SK-N-SH treated with all-trans-retinoic acid at 6 μM for 48 hours (cell line): ENCODE measurements at regions not wholly inside any gene's neighbourhood (a gene's known extent, or its start where the extent isn't known, plus 50 kb on each side); places are given as distances from the start of the nearest gene placed in this dataset.

Experiments
- ATAC-seq: fragments of 200-7000 bp; cut with Tn5 transposase; 3 replicates; pipeline ENCODE4 v1.9.1; 2020; ENCODE audit warnings: mild to moderate bottlenecking, moderate library complexity
- BACH2 ChIP-seq: fragments of 250-450 bp; sonication (Bioruptor Pico); IDR thresholded peaks from 2 replicates; pipeline ENCODE4 v1.9.0; 2021; ENCODE audit warnings: mild to moderate bottlenecking, borderline replicate concordance
- CSDC2 ChIP-seq: fragments of 250-450 bp; sonication (Bioruptor Pico); IDR thresholded peaks from 2 replicates; pipeline ENCODE4 v1.5.0; 2020; ENCODE audit warnings: mild to moderate bottlenecking, moderate library complexity
- ESRRG ChIP-seq: fragments of 250-450 bp; sonication (Bioruptor Pico); IDR thresholded peaks from 2 replicates; pipeline ENCODE4 v1.6.1; 2021; ENCODE audit warnings: mild to moderate bottlenecking
- GLIS3 ChIP-seq: fragments of 250-450 bp; sonication (Bioruptor Pico); IDR thresholded peaks from 2 replicates; pipeline ENCODE4 v1.5.0; 2020; ENCODE audit warnings: mild to moderate bottlenecking, moderate library complexity
- ISL1 ChIP-seq: fragments of 250-450 bp; sonication (Bioruptor Pico); IDR thresholded peaks from 2 replicates; pipeline ENCODE4 v2.1.2; 2022; ENCODE audit warnings: mild to moderate bottlenecking, moderate library complexity
- PPARA ChIP-seq: fragments of 250-450 bp; sonication (Bioruptor Pico); IDR thresholded peaks from 2 replicates; pipeline ENCODE4 v1.5.0; 2020; ENCODE audit warnings: mild to moderate bottlenecking, borderline replicate concordance
- RARB ChIP-seq: fragments of 250-450 bp; sonication (Bioruptor Pico); IDR thresholded peaks from 2 replicates; pipeline ENCODE4 v1.8.0; 2021; ENCODE audit warnings: mild to moderate bottlenecking, moderate library complexity
- SNAI2 ChIP-seq: fragments of 250-450 bp; sonication (Bioruptor Pico); IDR thresholded peaks from 2 replicates; pipeline ENCODE4 v1.5.0; 2020; ENCODE audit warnings: mild to moderate bottlenecking, moderate library complexity
- TCF4 ChIP-seq: fragments of 250-450 bp; sonication (Bioruptor Pico); IDR thresholded peaks from 2 replicates; pipeline ENCODE4 v1.8.0; 2021; ENCODE audit warnings: mild to moderate bottlenecking, moderate library complexity, borderline replicate concordance
- TOX ChIP-seq: fragments of 250-450 bp; sonication (Bioruptor Pico); IDR thresholded peaks from 2 replicates; pipeline ENCODE4 v1.8.0; 2021; ENCODE audit warnings: mild to moderate bottlenecking, moderate library complexity, borderline replicate concordance
- ZC3H10 ChIP-seq: fragments of 250-450 bp; sonication (Bioruptor Pico); IDR thresholded peaks from 2 replicates; pipeline ENCODE4 v1.5.1; 2021; ENCODE audit warnings: mild to moderate bottlenecking, moderate library complexity
- ZFP3 ChIP-seq: fragments of 250-450 bp; sonication (Bioruptor Pico); IDR thresholded peaks from 2 replicates; pipeline ENCODE4 v1.5.0; 2020; ENCODE audit warnings: mild to moderate bottlenecking, moderate library complexity
- ZFP30 ChIP-seq: fragments of 450-650 bp; formaldehyde crosslinking; IDR thresholded peaks from 2 replicates; pipeline ENCODE4 v1.5.0; 2022; ENCODE audit warnings: mild to moderate bottlenecking, moderate library complexity
- ZNF565 ChIP-seq: fragments of 450-650 bp; formaldehyde crosslinking; conservative IDR thresholded peaks from 2 replicates; pipeline ENCODE4 v1.5.0; 2020; ENCODE audit warnings: low read depth, mild to moderate bottlenecking, moderate library complexity
- ZNF70 ChIP-seq: fragments of 450-650 bp; formaldehyde crosslinking; IDR thresholded peaks from 2 replicates; pipeline ENCODE4 v1.5.0; 2020; ENCODE audit warnings: mild to moderate bottlenecking, moderate library complexity
- ZNF8 ChIP-seq: fragments of 450-650 bp; formaldehyde crosslinking; IDR thresholded peaks from 2 replicates; pipeline ENCODE4 v1.5.0; 2020; ENCODE audit warnings: mild to moderate bottlenecking, moderate library complexity
- TF ChIP-seq, protein P1 (sequence below): fragments of 250-450 bp; sonication (Bioruptor Pico); IDR thresholded peaks from 2 replicates; pipeline ENCODE4 v1.8.0; 2021; ENCODE audit warnings: low read depth, mild to moderate bottlenecking, moderate library complexity, borderline replicate concordance
- TF ChIP-seq, protein P2 (sequence below): fragments of 250-450 bp; sonication (Bioruptor Pico); IDR thresholded peaks from 2 replicates; pipeline ENCODE4 v1.5.1; 2020; ENCODE audit warnings: low read depth, mild to moderate bottlenecking, moderate library complexity
- TF ChIP-seq, protein P3 (sequence below): fragments of 250-450 bp; sonication (Bioruptor Pico); IDR thresholded peaks from 2 replicates; pipeline ENCODE4 v1.5.1; 2021; ENCODE audit warnings: mild to moderate bottlenecking, moderate library complexity
- TF ChIP-seq, protein P4 (sequence below): fragments of 250-450 bp; sonication (Bioruptor Pico); IDR thresholded peaks from 2 replicates; pipeline ENCODE4 v1.5.0; 2020; ENCODE audit warnings: mild to moderate bottlenecking, moderate library complexity
- TF ChIP-seq, protein P5 (sequence below): fragments of 250-450 bp; sonication (Bioruptor Pico); IDR thresholded peaks from 2 replicates; pipeline ENCODE4 v1.8.0; 2020; ENCODE audit warnings: mild to moderate bottlenecking, moderate library complexity, borderline replicate concordance

DNA sequence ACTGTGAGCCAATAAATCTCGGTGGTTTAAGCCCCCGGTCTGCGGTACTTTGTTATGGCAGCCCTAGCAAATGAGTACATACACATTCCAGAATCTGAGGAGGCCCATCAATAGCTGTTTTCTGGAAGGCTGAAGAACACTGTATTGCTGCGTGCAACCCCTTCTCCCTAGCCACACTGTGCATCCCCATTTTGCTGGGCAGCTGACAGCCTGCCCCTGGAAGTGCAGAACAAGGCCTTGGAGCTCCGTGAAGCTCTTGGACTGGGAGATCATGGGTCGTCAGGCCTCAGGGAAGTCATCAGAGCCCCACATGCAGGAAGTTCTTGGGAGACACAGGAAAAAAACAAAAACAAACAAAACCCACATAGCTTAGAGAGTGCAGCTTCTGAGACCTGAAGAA is 90.6 kb upstream of the ST6GAL2 start:
- ATAC-seq: no peak
- TF ChIP-seq, protein P1, sequence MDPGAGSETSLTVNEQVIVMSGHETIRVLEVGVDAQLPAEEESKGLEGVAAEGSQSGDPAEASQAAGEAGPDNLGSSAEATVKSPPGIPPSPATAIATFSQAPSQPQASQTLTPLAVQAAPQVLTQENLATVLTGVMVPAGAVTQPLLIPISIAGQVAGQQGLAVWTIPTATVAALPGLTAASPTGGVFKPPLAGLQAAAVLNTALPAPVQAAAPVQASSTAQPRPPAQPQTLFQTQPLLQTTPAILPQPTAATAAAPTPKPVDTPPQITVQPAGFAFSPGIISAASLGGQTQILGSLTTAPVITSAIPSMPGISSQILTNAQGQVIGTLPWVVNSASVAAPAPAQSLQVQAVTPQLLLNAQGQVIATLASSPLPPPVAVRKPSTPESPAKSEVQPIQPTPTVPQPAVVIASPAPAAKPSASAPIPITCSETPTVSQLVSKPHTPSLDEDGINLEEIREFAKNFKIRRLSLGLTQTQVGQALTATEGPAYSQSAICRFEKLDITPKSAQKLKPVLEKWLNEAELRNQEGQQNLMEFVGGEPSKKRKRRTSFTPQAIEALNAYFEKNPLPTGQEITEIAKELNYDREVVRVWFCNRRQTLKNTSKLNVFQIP (CRISPR knock-in tag): no peak
- TF ChIP-seq ZC3H10 (CRISPR knock-in tag): no peak
- no peak for TF ChIP-seq SNAI2 (CRISPR knock-in tag)
- TF ChIP-seq, protein P2, sequence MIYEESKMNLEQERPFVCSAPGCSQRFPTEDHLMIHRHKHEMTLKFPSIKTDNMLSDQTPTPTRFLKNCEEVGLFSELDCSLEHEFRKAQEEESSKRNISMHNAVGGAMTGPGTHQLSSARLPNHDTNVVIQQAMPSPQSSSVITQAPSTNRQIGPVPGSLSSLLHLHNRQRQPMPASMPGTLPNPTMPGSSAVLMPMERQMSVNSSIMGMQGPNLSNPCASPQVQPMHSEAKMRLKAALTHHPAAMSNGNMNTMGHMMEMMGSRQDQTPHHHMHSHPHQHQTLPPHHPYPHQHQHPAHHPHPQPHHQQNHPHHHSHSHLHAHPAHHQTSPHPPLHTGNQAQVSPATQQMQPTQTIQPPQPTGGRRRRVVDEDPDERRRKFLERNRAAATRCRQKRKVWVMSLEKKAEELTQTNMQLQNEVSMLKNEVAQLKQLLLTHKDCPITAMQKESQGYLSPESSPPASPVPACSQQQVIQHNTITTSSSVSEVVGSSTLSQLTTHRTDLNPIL (CRISPR knock-in tag): no peak
- no peak for TF ChIP-seq ZNF70 (CRISPR knock-in tag)
- TF ChIP-seq TOX (CRISPR knock-in tag): no peak
- no peak for TF ChIP-seq ZFP3 (CRISPR knock-in tag)
- TF ChIP-seq ISL1: no peak
- TF ChIP-seq ZNF8 (CRISPR knock-in tag): no peak
- TF ChIP-seq TCF4 (CRISPR knock-in tag): no peak
- TF ChIP-seq ZNF565 (CRISPR knock-in tag): no peak
- TF ChIP-seq ZFP30: no peak
- TF ChIP-seq, protein P3, sequence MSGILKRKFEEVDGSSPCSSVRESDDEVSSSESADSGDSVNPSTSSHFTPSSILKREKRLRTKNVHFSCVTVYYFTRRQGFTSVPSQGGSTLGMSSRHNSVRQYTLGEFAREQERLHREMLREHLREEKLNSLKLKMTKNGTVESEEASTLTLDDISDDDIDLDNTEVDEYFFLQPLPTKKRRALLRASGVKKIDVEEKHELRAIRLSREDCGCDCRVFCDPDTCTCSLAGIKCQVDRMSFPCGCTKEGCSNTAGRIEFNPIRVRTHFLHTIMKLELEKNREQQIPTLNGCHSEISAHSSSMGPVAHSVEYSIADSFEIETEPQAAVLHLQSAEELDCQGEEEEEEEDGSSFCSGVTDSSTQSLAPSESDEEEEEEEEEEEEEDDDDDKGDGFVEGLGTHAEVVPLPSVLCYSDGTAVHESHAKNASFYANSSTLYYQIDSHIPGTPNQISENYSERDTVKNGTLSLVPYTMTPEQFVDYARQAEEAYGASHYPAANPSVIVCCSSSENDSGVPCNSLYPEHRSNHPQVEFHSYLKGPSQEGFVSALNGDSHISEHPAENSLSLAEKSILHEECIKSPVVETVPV (CRISPR knock-in tag): no peak
- no peak for TF ChIP-seq CSDC2 (CRISPR knock-in tag)

DNA sequence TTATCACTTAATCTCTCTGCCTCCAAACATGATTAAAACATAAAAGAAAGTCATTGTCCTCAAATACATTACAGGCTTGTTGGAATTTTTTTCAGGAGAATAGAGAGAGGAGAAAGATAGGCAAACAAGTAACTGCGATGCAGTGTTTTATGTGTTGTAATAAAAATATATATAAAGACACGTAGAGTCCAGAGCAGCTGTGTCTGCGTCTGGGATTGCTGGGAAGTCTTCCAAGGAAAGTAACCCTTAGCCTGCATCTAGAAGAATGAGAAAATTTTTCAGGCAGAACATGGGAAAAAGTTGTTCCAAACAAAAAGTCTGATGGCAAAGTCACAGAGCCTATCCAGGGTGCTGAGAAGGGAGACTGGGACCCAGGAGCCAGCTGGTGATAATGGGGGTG is 91.8 kb upstream of the ST6GAL2 start:
- no peak for TF ChIP-seq ZNF565 (CRISPR knock-in tag)
- ATAC-seq: peak; percentile 29; the same call in 1 of the 3 replicates

DNA sequence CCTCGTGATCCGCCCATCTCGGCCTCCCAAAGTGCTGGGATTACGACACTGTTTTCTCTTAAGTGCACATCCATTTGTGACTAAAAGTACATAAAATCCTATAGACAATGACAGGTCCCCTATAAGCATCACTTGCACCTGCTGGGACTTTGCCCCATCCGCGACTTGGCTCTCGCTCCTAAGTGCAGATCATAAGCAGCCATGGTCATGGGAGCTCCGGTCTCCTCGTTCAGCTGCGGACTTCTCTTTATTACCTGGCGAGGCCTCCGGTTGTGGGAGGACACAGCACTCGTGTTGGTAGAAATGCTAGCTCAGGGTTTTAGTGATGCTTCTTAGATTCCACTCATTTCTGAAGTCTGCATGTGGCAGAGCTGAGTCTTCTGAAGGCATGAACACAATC is 92.7 kb upstream of the ST6GAL2 start:
- no peak for ATAC-seq
- no peak for TF ChIP-seq ZNF8 (CRISPR knock-in tag)
- no peak for TF ChIP-seq CSDC2 (CRISPR knock-in tag)
- TF ChIP-seq, protein P1 (CRISPR knock-in tag): no peak
- TF ChIP-seq, protein P4, sequence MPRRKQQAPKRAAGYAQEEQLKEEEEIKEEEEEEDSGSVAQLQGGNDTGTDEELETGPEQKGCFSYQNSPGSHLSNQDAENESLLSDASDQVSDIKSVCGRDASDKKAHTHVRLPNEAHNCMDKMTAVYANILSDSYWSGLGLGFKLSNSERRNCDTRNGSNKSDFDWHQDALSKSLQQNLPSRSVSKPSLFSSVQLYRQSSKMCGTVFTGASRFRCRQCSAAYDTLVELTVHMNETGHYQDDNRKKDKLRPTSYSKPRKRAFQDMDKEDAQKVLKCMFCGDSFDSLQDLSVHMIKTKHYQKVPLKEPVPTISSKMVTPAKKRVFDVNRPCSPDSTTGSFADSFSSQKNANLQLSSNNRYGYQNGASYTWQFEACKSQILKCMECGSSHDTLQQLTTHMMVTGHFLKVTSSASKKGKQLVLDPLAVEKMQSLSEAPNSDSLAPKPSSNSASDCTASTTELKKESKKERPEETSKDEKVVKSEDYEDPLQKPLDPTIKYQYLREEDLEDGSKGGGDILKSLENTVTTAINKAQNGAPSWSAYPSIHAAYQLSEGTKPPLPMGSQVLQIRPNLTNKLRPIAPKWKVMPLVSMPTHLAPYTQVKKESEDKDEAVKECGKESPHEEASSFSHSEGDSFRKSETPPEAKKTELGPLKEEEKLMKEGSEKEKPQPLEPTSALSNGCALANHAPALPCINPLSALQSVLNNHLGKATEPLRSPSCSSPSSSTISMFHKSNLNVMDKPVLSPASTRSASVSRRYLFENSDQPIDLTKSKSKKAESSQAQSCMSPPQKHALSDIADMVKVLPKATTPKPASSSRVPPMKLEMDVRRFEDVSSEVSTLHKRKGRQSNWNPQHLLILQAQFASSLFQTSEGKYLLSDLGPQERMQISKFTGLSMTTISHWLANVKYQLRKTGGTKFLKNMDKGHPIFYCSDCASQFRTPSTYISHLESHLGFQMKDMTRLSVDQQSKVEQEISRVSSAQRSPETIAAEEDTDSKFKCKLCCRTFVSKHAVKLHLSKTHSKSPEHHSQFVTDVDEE (CRISPR knock-in tag): no peak
- TF ChIP-seq ZFP30: no peak
- no peak for TF ChIP-seq GLIS3 (CRISPR knock-in tag)
- TF ChIP-seq ZNF565 (CRISPR knock-in tag): no peak
- TF ChIP-seq BACH2 (CRISPR knock-in tag): no peak
- no peak for TF ChIP-seq RARB (CRISPR knock-in tag)
- TF ChIP-seq ZC3H10 (CRISPR knock-in tag): no peak
- TF ChIP-seq ZNF70 (CRISPR knock-in tag): no peak
- TF ChIP-seq TOX (CRISPR knock-in tag): no peak
- no peak for TF ChIP-seq ESRRG

DNA sequence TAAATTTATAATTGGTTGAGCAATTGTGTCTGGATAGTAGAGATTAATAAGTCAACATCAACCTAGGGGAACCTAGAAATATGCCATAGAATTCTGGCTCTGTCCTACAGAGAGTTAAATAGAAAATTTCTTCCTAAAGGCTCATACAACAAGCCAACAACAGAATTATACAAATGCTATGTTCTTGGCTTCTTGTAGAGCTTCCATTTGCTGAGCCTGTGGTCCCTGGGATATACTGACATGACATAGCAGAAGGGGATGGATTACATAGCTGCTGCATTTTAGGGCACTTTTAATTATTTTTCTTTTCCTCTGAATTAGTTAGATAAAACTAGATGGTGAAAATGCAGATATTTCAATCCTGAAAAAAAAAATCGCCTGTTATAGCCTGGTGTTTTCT is 95.5 kb upstream of the ST6GAL2 start:
- TF ChIP-seq ZFP3 (CRISPR knock-in tag) (no peak), PPARA (CRISPR knock-in tag) (no peak)
- TF ChIP-seq, protein P5, sequence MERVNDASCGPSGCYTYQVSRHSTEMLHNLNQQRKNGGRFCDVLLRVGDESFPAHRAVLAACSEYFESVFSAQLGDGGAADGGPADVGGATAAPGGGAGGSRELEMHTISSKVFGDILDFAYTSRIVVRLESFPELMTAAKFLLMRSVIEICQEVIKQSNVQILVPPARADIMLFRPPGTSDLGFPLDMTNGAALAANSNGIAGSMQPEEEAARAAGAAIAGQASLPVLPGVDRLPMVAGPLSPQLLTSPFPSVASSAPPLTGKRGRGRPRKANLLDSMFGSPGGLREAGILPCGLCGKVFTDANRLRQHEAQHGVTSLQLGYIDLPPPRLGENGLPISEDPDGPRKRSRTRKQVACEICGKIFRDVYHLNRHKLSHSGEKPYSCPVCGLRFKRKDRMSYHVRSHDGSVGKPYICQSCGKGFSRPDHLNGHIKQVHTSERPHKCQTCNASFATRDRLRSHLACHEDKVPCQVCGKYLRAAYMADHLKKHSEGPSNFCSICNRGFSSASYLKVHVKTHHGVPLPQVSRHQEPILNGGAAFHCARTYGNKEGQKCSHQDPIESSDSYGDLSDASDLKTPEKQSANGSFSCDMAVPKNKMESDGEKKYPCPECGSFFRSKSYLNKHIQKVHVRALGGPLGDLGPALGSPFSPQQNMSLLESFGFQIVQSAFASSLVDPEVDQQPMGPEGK (CRISPR knock-in tag): no peak
- ATAC-seq: no peak
